Neural cell (in vitro differentiated cells): ENCODE measurements at regions not wholly inside any gene's neighbourhood (a gene's known extent, or its start where the extent isn't known, plus 50 kb on each side); places are given as distances from the start of the nearest gene placed in this dataset.

Source experiments
- H2AFZ ChIP-seq: fragments of 200-600, 300-800 bp; sonication (generic), shearing (Covaris generic); 2 replicates; pipeline ENCODE4 v1.6.0; 2014; ENCODE audit warnings: low read depth, mild to moderate bottlenecking, antibody characterized with exemption, low read length, moderate library complexity
- H3F3A ChIP-seq: fragments of 200-600 bp; shearing (Covaris generic); 2 replicates; pipeline ENCODE4 v1.6.1; 2016; ENCODE audit warnings: mild to moderate bottlenecking, moderate library complexity, mixed read lengths, antibody characterized with exemption, low read length; ENCODE audit not compliant: insufficient read depth, poor library complexity, severe bottlenecking
- H3K27ac ChIP-seq: fragments of 200-600, 300-800 bp; sonication (generic), shearing (Covaris generic); 2 replicates; pipeline ENCODE4 v1.5.1; 2014; ENCODE audit warnings: mild to moderate bottlenecking, low read length, moderate library complexity
- H3K27me3 ChIP-seq: fragments of 300-800, 200-600 bp; sonication (generic), shearing (Covaris generic); 2 replicates; pipeline ENCODE4 v1.6.0; 2014; ENCODE audit warnings: mild to moderate bottlenecking, low read depth, low read length, moderate library complexity; ENCODE audit not compliant: insufficient read depth
- H3K36me3 ChIP-seq: fragments of 300-800, 200-600 bp; sonication (generic), shearing (Covaris generic); 2 replicates; pipeline ENCODE4 v1.5.1; 2014; ENCODE audit warnings: mild to moderate bottlenecking, antibody characterized with exemption, low read length, moderate library complexity; ENCODE audit not compliant: insufficient read depth
- H3K4me2 ChIP-seq: fragments of 300-800, 200-600 bp; sonication (generic), shearing (Covaris generic); 2 replicates; pipeline ENCODE4 v1.6.0; 2014; ENCODE audit warnings: mild to moderate bottlenecking, low read length
- H3K4me3 ChIP-seq: fragments of 300-800, 200-600 bp; sonication (generic), shearing (Covaris generic); 2 replicates; pipeline ENCODE4 v1.5.1; 2014; ENCODE audit warnings: mild to moderate bottlenecking, low read length, moderate library complexity
- H3K79me2 ChIP-seq: fragments of 200-600 bp; shearing (Covaris generic); replicated peaks from 2 replicates; pipeline ENCODE4 v1.6.0; 2014; ENCODE audit warnings: mild to moderate bottlenecking, low read length, moderate library complexity; ENCODE audit not compliant: insufficient read depth
- H3K9ac ChIP-seq: fragments of 300-800, 200-600 bp; sonication (generic), shearing (Covaris generic); 2 replicates; pipeline ENCODE4 v1.6.1; 2016; ENCODE audit warnings: mild to moderate bottlenecking, low read length, mixed read lengths
- H3K9me2 ChIP-seq: fragments of 200-600 bp; shearing (Covaris generic); 2 replicates; pipeline ENCODE4 v1.6.1; 2016; ENCODE audit warnings: mild to moderate bottlenecking, low read length, mixed read lengths; ENCODE audit not compliant: insufficient read depth
- H3K9me3 ChIP-seq: fragments of 200-600, 300-800 bp; sonication (generic), shearing (Covaris generic); 2 replicates; pipeline ENCODE4 v1.6.1; 2016; ENCODE audit warnings: mild to moderate bottlenecking, mixed run types, low read length, moderate library complexity, mixed read lengths
- H4K20me1 ChIP-seq: fragments of 200-600 bp; shearing (Covaris generic); 2 replicates; pipeline ENCODE4 v1.6.1; 2016; ENCODE audit warnings: mild to moderate bottlenecking, mixed run types; ENCODE audit not compliant: insufficient read depth
- EP300 ChIP-seq: fragments of 450-650 bp; conservative IDR thresholded peaks from 2 replicates; pipeline ENCODE4 v1.6.1; 2014; ENCODE audit warnings: antibody characterized with exemption, mild to moderate bottlenecking, moderate library complexity; ENCODE audit not compliant: poor library complexity, severe bottlenecking
- EZH2 ChIP-seq: fragments of 200-600, 300-800 bp; shearing (Covaris generic), sonication (generic); IDR thresholded peaks from 2 replicates; pipeline ENCODE4 v1.6.1; 2014; ENCODE audit warnings: antibody characterized with exemption, low read length, borderline replicate concordance, mild to moderate bottlenecking; ENCODE audit not compliant: insufficient read depth, poor library complexity, severe bottlenecking
- MXI1 ChIP-seq: fragments of 450-650 bp; conservative IDR thresholded peaks from 2 replicates; pipeline ENCODE4 v1.6.1; 2014; ENCODE audit warnings: antibody characterized with exemption, mild to moderate bottlenecking; ENCODE audit not compliant: poor library complexity, severe bottlenecking
- POLR2AphosphoS5 ChIP-seq: IDR thresholded peaks from 2 replicates; pipeline ENCODE4 v1.6.1; 2012
- SMC3 ChIP-seq: fragments of 450-650 bp; conservative IDR thresholded peaks from 2 replicates; pipeline ENCODE4 v1.6.1; 2014; ENCODE audit warnings: antibody characterized with exemption, mild to moderate bottlenecking, moderate library complexity; ENCODE audit not compliant: poor library complexity
- TAF1 ChIP-seq: IDR thresholded peaks from 2 replicates; pipeline ENCODE4 v1.6.1; 2012; ENCODE audit warnings: low read depth
- TF ChIP-seq, protein P1 (sequence below): fragments of 450-650 bp; IDR thresholded peaks from 2 replicates; pipeline ENCODE4 v1.5.1; 2014; ENCODE audit warnings: antibody characterized with exemption, mild to moderate bottlenecking, moderate library complexity; ENCODE audit not compliant: poor library complexity, severe bottlenecking
- TF ChIP-seq, protein P2 (sequence below): IDR thresholded peaks from 2 replicates; pipeline ENCODE4 v1.6.1; 2012; ENCODE audit warnings: borderline replicate concordance

- Histone ChIP-seq H4K20me1 (no peaks in the 10 kb centered on the region), H3K9ac (no peak overlapping the region), H3K79me2 (no peaks in the 10 kb centered on the region), H2AFZ (no peak overlapping the region), H3K4me2 (no peak overlapping the region), H3K9me3 (no peaks in the 10 kb centered on the region), H3K27ac (no peak overlapping the region), H3K9me2 (no peaks in the 10 kb centered on the region), H3K27me3 (no peaks in the 10 kb centered on the region), H3K4me3 (no peak overlapping the region), H3F3A (no peaks in the 10 kb centered on the region), H3K36me3 (no peaks in the 10 kb centered on the region)
- TF ChIP-seq MXI1 = no peak
Observed at GRCh38 chr7:46360811-46361210, 439.7 kb upstream of the IGFBP3 start.

GRCh38 chr7:46360296-46360695 is 439.2 kb upstream of the IGFBP3 start:
- Histone ChIP-seq H3K9ac (no peak overlapping the region), H3K4me2 (no peak overlapping the region), H3K27me3 (no peaks in the 10 kb centered on the region), H3K4me3 (no peak overlapping the region), H4K20me1 (no peaks in the 10 kb centered on the region), H3K27ac (no peak overlapping the region), H3K9me2 (no peaks in the 10 kb centered on the region), H3K36me3 (no peaks in the 10 kb centered on the region), H2AFZ (no peak overlapping the region), H3F3A (no peaks in the 10 kb centered on the region), H3K79me2 (no peaks in the 10 kb centered on the region), H3K9me3 (no peaks in the 10 kb centered on the region)
- no peak for TF ChIP-seq EZH2
- no peak for TF ChIP-seq TAF1
- TF ChIP-seq, protein P1, sequence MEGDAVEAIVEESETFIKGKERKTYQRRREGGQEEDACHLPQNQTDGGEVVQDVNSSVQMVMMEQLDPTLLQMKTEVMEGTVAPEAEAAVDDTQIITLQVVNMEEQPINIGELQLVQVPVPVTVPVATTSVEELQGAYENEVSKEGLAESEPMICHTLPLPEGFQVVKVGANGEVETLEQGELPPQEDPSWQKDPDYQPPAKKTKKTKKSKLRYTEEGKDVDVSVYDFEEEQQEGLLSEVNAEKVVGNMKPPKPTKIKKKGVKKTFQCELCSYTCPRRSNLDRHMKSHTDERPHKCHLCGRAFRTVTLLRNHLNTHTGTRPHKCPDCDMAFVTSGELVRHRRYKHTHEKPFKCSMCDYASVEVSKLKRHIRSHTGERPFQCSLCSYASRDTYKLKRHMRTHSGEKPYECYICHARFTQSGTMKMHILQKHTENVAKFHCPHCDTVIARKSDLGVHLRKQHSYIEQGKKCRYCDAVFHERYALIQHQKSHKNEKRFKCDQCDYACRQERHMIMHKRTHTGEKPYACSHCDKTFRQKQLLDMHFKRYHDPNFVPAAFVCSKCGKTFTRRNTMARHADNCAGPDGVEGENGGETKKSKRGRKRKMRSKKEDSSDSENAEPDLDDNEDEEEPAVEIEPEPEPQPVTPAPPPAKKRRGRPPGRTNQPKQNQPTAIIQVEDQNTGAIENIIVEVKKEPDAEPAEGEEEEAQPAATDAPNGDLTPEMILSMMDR = no peak
- TF ChIP-seq SMC3 = no peak

DNA sequence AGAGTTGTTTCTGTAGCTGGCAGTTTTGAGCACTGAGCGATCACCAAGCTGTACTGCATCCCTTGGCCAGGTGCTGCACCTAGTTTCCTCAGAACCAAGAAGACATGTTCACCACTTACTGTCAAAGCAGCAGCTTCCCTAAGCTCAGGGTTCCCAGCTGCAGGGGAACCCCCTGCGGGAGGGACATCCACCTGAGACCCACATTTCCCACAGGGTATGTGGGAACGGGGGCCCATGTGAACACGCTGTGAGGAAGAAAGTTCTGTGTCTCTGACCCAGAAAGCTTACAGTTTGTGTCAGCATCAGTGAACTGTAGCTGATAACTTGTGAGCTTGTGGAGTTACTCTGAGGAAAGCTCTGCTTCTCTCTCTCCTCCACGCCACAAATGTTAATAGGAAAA is 436.8 kb upstream of the IGFBP3 start:
- Histone ChIP-seq H3K4me2 (no peak overlapping the region), H3K9me3 (no peaks in the 10 kb centered on the region), H4K20me1 (no peaks in the 10 kb centered on the region), H3K36me3 (no peaks in the 10 kb centered on the region), H3K9me2 (no peaks in the 10 kb centered on the region), H3K4me3 (no peak overlapping the region), H3K27me3 (no peaks in the 10 kb centered on the region), H3K9ac (no peak overlapping the region), H3K79me2 (no peaks in the 10 kb centered on the region), H3K27ac (no peak overlapping the region), H3F3A (no peaks in the 10 kb centered on the region), H2AFZ (no peak overlapping the region)
- TF ChIP-seq MXI1 (no peak), TAF1 (no peak), EP300 (no peak), POLR2AphosphoS5 (no peak), SMC3 (no peak), EZH2 (no peak)
- TF ChIP-seq, protein P2, sequence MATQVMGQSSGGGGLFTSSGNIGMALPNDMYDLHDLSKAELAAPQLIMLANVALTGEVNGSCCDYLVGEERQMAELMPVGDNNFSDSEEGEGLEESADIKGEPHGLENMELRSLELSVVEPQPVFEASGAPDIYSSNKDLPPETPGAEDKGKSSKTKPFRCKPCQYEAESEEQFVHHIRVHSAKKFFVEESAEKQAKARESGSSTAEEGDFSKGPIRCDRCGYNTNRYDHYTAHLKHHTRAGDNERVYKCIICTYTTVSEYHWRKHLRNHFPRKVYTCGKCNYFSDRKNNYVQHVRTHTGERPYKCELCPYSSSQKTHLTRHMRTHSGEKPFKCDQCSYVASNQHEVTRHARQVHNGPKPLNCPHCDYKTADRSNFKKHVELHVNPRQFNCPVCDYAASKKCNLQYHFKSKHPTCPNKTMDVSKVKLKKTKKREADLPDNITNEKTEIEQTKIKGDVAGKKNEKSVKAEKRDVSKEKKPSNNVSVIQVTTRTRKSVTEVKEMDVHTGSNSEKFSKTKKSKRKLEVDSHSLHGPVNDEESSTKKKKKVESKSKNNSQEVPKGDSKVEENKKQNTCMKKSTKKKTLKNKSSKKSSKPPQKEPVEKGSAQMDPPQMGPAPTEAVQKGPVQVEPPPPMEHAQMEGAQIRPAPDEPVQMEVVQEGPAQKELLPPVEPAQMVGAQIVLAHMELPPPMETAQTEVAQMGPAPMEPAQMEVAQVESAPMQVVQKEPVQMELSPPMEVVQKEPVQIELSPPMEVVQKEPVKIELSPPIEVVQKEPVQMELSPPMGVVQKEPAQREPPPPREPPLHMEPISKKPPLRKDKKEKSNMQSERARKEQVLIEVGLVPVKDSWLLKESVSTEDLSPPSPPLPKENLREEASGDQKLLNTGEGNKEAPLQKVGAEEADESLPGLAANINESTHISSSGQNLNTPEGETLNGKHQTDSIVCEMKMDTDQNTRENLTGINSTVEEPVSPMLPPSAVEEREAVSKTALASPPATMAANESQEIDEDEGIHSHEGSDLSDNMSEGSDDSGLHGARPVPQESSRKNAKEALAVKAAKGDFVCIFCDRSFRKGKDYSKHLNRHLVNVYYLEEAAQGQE = no peak
